AG04450 (cell line): ENCODE measurements at regions not wholly inside any gene's neighbourhood (a gene's known extent, or its start where the extent isn't known, plus 50 kb on each side); places are given as distances from the start of the nearest gene placed in this dataset.

Experiments used
- CTCF ChIA-PET: fragments of 300-600, 350-600 bp; formaldehyde crosslinking; extraction: SDS; loops from one replicate; lab custom pipeline; 2022; ENCODE audit warnings: antibody characterized with exemption, inconsistent platforms; lab: Charles Lee
- POLR2A ChIA-PET: fragments of 350-600 bp; formaldehyde crosslinking; extraction: SDS; loops from one replicate; lab custom pipeline; 2021; ENCODE audit warnings: antibody characterized with exemption, inconsistent platforms; lab: Yijun Ruan, JAX
- DNase-seq: peaks from one replicate; pipeline ENCODE4 v3.0.0-alpha.2; 2011; ENCODE audit warnings: low read depth, low spot score
- H3K27ac ChIP-seq: one replicate; pipeline ENCODE4 v1.5.1; 2012; ENCODE audit warnings: low read depth, low read length, control low read depth
- H3K27me3 ChIP-seq: one replicate; pipeline ENCODE4 v1.6.0; 2012; ENCODE audit warnings: low read length; ENCODE audit not compliant: control insufficient read depth, insufficient read depth
- H3K4me3 ChIP-seq: 2 replicates; pipeline ENCODE4 v1.5.1; 2011; ENCODE audit warnings: mild to moderate bottlenecking, low read depth, low read length, control low read depth
- H3K9me3 ChIP-seq: 2 replicates; pipeline ENCODE4 v1.5.1; 2012; ENCODE audit warnings: low read length; ENCODE audit not compliant: control insufficient read depth, insufficient read depth
- TF ChIP-seq, protein P1 (sequence below): IDR thresholded peaks from 2 replicates; pipeline ENCODE4 v1.5.1; 2011; ENCODE audit warnings: low read depth, low read length, control low read depth, inconsistent platforms

DNA sequence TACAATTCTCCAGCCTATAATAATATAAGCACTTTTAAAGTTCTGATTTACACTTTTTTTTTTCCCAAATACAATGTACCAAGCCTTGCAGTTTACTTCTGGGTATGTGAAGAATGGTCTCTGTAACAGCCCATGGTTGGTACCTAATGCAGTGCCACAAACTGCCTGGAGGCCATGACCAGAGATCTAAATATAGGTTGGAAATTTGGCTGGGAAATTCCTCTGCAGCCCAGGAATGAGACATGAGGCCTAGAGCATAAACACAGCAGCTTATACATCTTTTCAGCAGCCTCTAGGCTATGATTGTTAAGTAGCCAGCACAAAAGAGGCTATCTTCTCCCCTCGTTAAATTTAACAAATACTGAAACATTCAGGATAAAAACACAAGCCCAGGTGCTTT is 432.0 kb upstream of the FAM98A start:
- Histone ChIP-seq H3K27me3 (no peaks in the 10 kb centered on the region), H3K27ac (no peak overlapping the region), H3K9me3 (no peaks in the 10 kb centered on the region), H3K4me3 (no peak overlapping the region)
- TF ChIP-seq, protein P1, sequence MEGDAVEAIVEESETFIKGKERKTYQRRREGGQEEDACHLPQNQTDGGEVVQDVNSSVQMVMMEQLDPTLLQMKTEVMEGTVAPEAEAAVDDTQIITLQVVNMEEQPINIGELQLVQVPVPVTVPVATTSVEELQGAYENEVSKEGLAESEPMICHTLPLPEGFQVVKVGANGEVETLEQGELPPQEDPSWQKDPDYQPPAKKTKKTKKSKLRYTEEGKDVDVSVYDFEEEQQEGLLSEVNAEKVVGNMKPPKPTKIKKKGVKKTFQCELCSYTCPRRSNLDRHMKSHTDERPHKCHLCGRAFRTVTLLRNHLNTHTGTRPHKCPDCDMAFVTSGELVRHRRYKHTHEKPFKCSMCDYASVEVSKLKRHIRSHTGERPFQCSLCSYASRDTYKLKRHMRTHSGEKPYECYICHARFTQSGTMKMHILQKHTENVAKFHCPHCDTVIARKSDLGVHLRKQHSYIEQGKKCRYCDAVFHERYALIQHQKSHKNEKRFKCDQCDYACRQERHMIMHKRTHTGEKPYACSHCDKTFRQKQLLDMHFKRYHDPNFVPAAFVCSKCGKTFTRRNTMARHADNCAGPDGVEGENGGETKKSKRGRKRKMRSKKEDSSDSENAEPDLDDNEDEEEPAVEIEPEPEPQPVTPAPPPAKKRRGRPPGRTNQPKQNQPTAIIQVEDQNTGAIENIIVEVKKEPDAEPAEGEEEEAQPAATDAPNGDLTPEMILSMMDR, result no peak
- POLR2A ChIA-PET, result no interaction called here
- no peak for DNase-seq
- CTCF ChIA-PET, result no interaction called here

DNA sequence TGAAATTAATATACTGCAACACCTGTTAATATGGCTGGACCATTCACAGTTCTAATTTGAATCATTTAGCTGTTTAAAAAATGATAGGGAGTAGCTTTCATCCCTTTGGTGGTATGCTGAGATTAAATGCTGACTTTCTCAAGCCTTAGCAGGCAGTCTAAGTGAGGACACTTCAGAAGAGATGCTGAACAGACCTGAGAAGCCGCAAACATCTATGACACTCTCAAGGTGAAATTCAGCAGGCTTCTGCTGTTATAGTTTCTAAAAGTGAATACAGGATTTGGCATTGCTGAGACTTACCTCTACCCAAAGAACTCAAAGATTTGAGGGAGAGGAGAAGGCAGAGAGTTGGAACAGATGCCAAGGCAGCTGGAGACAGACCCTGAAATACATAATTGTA is 431.2 kb upstream of the FAM98A start:
- Histone ChIP-seq H3K27ac (no peak overlapping the region), H3K27me3 (no peaks in the 10 kb centered on the region), H3K9me3 (no peaks in the 10 kb centered on the region), H3K4me3 (no peak overlapping the region)
- ChIA-PET POLR2A (no interaction called here), CTCF (no interaction called here)
- TF ChIP-seq, protein P1, result no peak
- no peak for DNase-seq

DNA sequence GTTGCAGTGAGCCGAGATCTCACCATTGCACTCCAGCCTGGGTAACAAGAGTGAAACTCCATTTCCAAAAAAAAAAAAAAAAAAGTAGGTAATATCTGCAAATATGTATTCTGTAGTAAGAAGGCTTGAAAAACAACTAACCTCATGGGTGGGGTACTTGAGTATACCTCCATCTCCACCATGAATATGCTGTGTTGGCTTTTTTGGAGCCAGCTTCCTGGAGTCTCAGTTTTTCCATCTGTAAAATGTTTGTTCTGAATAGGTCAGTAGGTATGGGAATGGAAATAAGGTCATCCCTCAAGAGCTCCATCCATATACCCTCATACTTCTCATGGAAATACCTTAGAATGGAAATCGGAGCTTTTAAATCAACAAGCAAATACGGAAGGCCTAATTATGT is 430.0 kb upstream of the FAM98A start:
- no peak for DNase-seq
- ChIA-PET POLR2A (no interaction called here), CTCF (no interaction called here)
- Histone ChIP-seq H3K27me3 (no peaks in the 10 kb centered on the region), H3K4me3 (no peak overlapping the region), H3K27ac (no peak overlapping the region), H3K9me3 (no peaks in the 10 kb centered on the region)
- TF ChIP-seq, protein P1, result no peak

DNA sequence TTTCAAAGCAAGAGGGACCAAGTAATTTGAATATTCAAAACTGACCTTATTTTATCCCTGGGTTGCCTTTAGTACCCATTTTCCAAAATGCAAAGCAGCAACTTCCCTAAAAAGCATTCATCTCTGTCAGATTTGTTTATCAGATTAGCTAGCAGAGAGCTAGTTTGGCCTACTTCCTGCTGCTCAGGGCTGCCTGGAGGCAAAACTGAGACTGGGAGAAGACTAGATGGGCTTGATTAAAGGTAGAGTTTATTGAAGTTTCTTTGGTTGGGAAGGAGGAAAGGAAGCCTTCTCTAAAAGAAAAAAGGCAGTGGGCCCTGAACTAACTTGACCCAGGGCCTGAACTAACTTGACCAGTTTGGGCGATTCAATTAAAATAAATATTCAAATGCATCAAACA is 426.1 kb upstream of the FAM98A start:
- no peaks in the 10 kb centered on the region for H3K9me3 ChIP-seq
- ChIA-PET CTCF (no interaction called here), POLR2A (no interaction called here)
- no peak overlapping the region for H3K27ac ChIP-seq
- TF ChIP-seq, protein P1, result no peak
- no peaks in the 10 kb centered on the region for H3K27me3 ChIP-seq
- DNase-seq, result no peak
- no peak overlapping the region for H3K4me3 ChIP-seq

DNA sequence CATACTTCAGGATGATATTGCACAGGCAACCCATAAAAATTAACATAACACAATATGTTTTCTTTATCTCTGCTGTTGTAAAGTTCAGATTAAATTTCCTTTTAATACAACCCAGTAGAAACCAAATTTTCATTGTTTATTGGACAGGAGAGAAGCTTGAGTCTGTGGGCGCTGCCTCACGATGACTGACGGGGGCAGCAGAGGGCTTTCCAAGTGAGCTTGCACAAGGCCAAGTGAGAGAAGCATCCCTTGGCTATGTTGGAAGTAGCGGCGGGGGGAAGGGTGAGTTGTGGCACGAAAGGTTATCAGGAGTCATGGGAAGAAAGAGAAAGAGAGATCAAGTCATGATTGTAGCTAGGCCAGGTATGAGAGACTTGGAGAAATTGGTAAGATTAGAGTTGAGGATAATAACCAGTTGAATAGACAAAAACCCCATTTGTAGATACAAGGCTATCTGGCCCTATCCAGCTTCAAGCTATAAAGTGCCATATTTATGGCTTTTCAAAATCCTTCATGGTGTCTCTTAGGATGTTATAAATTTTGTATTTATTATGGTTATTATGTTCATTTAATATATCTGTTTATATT is 413.7 kb upstream of the FAM98A start:
- DNase-seq, result peak; percentile 1
- POLR2A ChIA-PET, result no interaction called here

More for the DNA sequence above, 413.7 kb upstream of the FAM98A start:
- CTCF ChIA-PET, result interaction anchor here (0.6 to 1.3 kb wide), 6 partner anchors 9 to 1694 kb away, joined by 3 to 5 read pairs (median 3); no protein-coding TSS in a partner anchor
- Histone ChIP-seq H3K4me3 (no peak overlapping the region), H3K27ac (no peak overlapping the region), H3K27me3 (no peaks in the 10 kb centered on the region), H3K9me3 (no peaks in the 10 kb centered on the region)
- TF ChIP-seq, protein P1, result peak; percentile 63
